ENCODE measurements at regions not wholly inside any gene's neighbourhood (a gene's known extent, or its start where the extent isn't known, plus 50 kb on each side); places are given as distances from the start of the nearest gene placed in this dataset.

GRCh38 chr13:99640260-99640659 is 139.0 kb downstream of the TM9SF2 start:
- intact Hi-C loops (cut with DNase I), result no loop called here
- WGBS, 2 donors, result 72 to 73% methylated on average over 3 of the region's 3 CpGs
- no peak overlapping the region for H3K4me3 ChIP-seq
- H3K27me3 ChIP-seq, result no peaks in the 10 kb centered on the region
- no peaks in the 10 kb centered on the region for H3K9me3 ChIP-seq
- TF ChIP-seq, protein P1, sequence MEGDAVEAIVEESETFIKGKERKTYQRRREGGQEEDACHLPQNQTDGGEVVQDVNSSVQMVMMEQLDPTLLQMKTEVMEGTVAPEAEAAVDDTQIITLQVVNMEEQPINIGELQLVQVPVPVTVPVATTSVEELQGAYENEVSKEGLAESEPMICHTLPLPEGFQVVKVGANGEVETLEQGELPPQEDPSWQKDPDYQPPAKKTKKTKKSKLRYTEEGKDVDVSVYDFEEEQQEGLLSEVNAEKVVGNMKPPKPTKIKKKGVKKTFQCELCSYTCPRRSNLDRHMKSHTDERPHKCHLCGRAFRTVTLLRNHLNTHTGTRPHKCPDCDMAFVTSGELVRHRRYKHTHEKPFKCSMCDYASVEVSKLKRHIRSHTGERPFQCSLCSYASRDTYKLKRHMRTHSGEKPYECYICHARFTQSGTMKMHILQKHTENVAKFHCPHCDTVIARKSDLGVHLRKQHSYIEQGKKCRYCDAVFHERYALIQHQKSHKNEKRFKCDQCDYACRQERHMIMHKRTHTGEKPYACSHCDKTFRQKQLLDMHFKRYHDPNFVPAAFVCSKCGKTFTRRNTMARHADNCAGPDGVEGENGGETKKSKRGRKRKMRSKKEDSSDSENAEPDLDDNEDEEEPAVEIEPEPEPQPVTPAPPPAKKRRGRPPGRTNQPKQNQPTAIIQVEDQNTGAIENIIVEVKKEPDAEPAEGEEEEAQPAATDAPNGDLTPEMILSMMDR (IDR thresholded peaks at IDR 0.05), result no peak
- no peak for TF ChIP-seq POLR2A (IDR thresholded peaks at IDR 0.05)
- H3K36me3 ChIP-seq (replicated peaks in 1 of 2; ENCODE audit: insufficient read depth in 1 of 2, low read depth in 2 of 2), result no peaks in the 10 kb centered on the region
- no peak overlapping the region for H3K27ac ChIP-seq
- no peak for DNase-seq
- no peaks in the 10 kb centered on the region for H3K4me1 ChIP-seq
- no peak for ATAC-seq

DNA sequence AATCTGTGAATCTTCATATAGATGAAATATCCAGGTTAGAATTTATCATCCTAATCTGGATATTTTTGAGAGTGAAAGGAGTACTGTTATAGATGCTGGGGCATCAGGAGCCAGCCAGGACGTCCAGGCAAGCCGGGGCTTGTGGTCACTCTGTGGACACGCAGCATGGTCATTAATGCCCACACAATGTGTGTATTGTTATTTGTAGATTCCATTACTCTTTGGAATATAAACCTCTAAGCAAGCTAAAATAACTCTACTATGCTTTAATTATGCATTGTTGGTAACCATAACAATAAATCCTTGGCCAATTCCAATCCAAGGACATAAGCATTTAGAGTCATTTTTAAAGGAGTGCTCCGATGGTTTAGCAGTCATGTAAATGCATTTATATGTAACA is 137.9 kb downstream of the TM9SF2 start:
- intact Hi-C loops (cut with DNase I), result no loop called here
- 90 to 94% methylated on average over 4 of the region's 4 CpGs for WGBS, 2 donors
- Histone ChIP-seq H3K36me3 (replicated peaks in 1 of 2; ENCODE audit: insufficient read depth in 1 of 2, low read depth in 2 of 2) (no peaks in the 10 kb centered on the region), H3K27ac (no peak overlapping the region), H3K9me3 (no peaks in the 10 kb centered on the region), H3K4me3 (no peak overlapping the region), H3K27me3 (no peaks in the 10 kb centered on the region), H3K4me1 (no peaks in the 10 kb centered on the region)
- no peak for TF ChIP-seq POLR2A (IDR thresholded peaks at IDR 0.05)
- TF ChIP-seq, protein P1 (IDR thresholded peaks at IDR 0.05), result no peak
- DNase-seq, result no peak
- ATAC-seq, result no peak

GRCh38 chr13:99636728-99637353 is 135.6 kb downstream of the TM9SF2 start:
- intact Hi-C loops (cut with DNase I), result no loop called here
- Histone ChIP-seq H3K4me1 (no peaks in the 10 kb centered on the region), H3K27me3 (no peaks in the 10 kb centered on the region), H3K27ac (no peak overlapping the region), H3K36me3 (replicated peaks in 1 of 2; ENCODE audit: insufficient read depth in 1 of 2, low read depth in 2 of 2) (no peaks in the 10 kb centered on the region), H3K9me3 (no peaks in the 10 kb centered on the region), H3K4me3 (no peak overlapping the region)
- DNase-seq (no peak), ATAC-seq (no peak)
- no peak for TF ChIP-seq POLR2A (IDR thresholded peaks at IDR 0.05)
- TF ChIP-seq, protein P1 (IDR thresholded peaks at IDR 0.05), result no peak
- WGBS, 2 donors, result 95 to 96% methylated on average over 7 of the region's 7 CpGs

- Histone ChIP-seq H3K27me3 (no peaks in the 10 kb centered on the region), H3K4me1 (no peaks in the 10 kb centered on the region), H3K4me3 (no peak overlapping the region), H3K27ac (no peak overlapping the region), H3K36me3 (replicated peaks in 1 of 2; ENCODE audit: insufficient read depth in 1 of 2, low read depth in 2 of 2) (no peaks in the 10 kb centered on the region), H3K9me3 (no peaks in the 10 kb centered on the region)
- ATAC-seq (no peak), DNase-seq (no peak)
- intact Hi-C loops (cut with DNase I), result no loop called here
- WGBS, 2 donors, result 38 to 61% methylated on average over 1 of the region's 1 CpG
- TF ChIP-seq POLR2A (IDR thresholded peaks at IDR 0.05), result no peak
- TF ChIP-seq, protein P1 (IDR thresholded peaks at IDR 0.05), result no peak
Observed at GRCh38 chr13:99636306-99636705, 135.0 kb downstream of the TM9SF2 start.

- Histone ChIP-seq H3K36me3 (replicated peaks in 1 of 2; ENCODE audit: insufficient read depth in 1 of 2, low read depth in 2 of 2) (no peaks in the 10 kb centered on the region), H3K9me3 (no peaks in the 10 kb centered on the region), H3K4me3 (no peak overlapping the region), H3K4me1 (no peaks in the 10 kb centered on the region), H3K27ac (no peak overlapping the region), H3K27me3 (no peaks in the 10 kb centered on the region)
- WGBS, 2 donors, result 90 to 91% methylated on average over 7 of the region's 7 CpGs
- intact Hi-C loops (cut with DNase I), result no loop called here
- no peak for DNase-seq
- ATAC-seq, result no peak
- no peak for TF ChIP-seq POLR2A (IDR thresholded peaks at IDR 0.05)
Observed at GRCh38 chr13:99634672-99635071, 133.4 kb downstream of the TM9SF2 start.
